Endothelial cell of umbilical vein (primary cell): ENCODE measurements at regions not wholly inside any gene's neighbourhood (a gene's known extent, or its start where the extent isn't known, plus 50 kb on each side); places are given as distances from the start of the nearest gene placed in this dataset.

ENCODE experiments used
- BruUV-seq: library from RNA; stranded (reverse); fragments of 400-500 nt; replicated peaks from 2 replicates; lab custom pipeline; 2021; lab: Mats Ljungman, UMichigan
- CTCF ChIA-PET: fragments of 300-600, 350-600 bp; sonication (Branson Sonifier 250); formaldehyde crosslinking; loops from one replicate; lab custom pipeline; 2021; ENCODE audit warnings: antibody characterized with exemption, inconsistent platforms; lab: Charles Lee
- POLR2A ChIA-PET: fragments of 300-600, 350-600 bp; sonication (Branson Sonifier 250); formaldehyde crosslinking; loops from one replicate; lab custom pipeline; 2021; ENCODE audit warnings: antibody characterized with exemption, inconsistent platforms; lab: Charles Lee
- DNase-seq: peaks from one replicate; pipeline ENCODE4 v3.0.0-alpha.2; 2011; ENCODE audit warnings: low read depth, low spot score
- FAIRE-seq: peaks from 2 replicates; lab custom pipeline; 2011; peaks lifted over from hg19 to GRCh38; lab: Jason Lieb, UNC
- H2AFZ ChIP-seq: 2 replicates; pipeline ENCODE4 v1.6.0; 2012; ENCODE audit warnings: low read depth, low read length, control low read depth, inconsistent platforms
- H3K27ac ChIP-seq: 2 replicates; pipeline ENCODE4 v1.5.1; 2011; ENCODE audit warnings: low read depth, mild to moderate bottlenecking, control low read depth, low read length, moderate library complexity; ENCODE audit not compliant: insufficient read depth
- H3K27me3 ChIP-seq, 2 experiments: 2 replicates each; pipeline versions ENCODE4 v1.6.0 to v1.6.1; 2011; ENCODE audit warnings: low read length in 2 of 2, mixed read lengths in 1 of 2; ENCODE audit not compliant: control insufficient read depth in 2 of 2, insufficient read depth in 2 of 2
- H3K36me3 ChIP-seq, 2 experiments: 2 replicates in 1 of 2; 3 replicates in 1 of 2; pipeline ENCODE4 v1.5.1; 2011; ENCODE audit warnings: low read length in 2 of 2, mild to moderate bottlenecking in 1 of 2, moderate library complexity in 1 of 2; ENCODE audit not compliant: control insufficient read depth in 2 of 2, insufficient read depth in 2 of 2; ENCODE audit errors: extremely low read depth in 1 of 2
- H3K4me1 ChIP-seq: 3 replicates; pipeline ENCODE4 v1.5.1; 2011; ENCODE audit warnings: mild to moderate bottlenecking, low read length; ENCODE audit not compliant: control insufficient read depth, insufficient read depth; ENCODE audit errors: extremely low read depth
- H3K4me2 ChIP-seq: 2 replicates; pipeline ENCODE4 v1.6.1; 2011; ENCODE audit warnings: low read length, control low read depth, mixed read lengths; ENCODE audit not compliant: insufficient read depth
- H3K4me3 ChIP-seq, 3 experiments: fragments of 200-600 bp in 1 of 3; sonication (generic), shearing (Covaris generic) in 1 of 3; replicated peaks in 1 of 3; 2 replicates each; pipeline ENCODE4 v1.5.1; 2011 to 2016; ENCODE audit warnings: control low read depth in 3 of 3, low read length in 3 of 3, mild to moderate bottlenecking in 2 of 3, inconsistent platforms in 1 of 3, low read depth in 1 of 3, moderate library complexity in 1 of 3; ENCODE audit not compliant: insufficient read depth in 1 of 3
- H3K79me2 ChIP-seq: 2 replicates; pipeline ENCODE4 v1.6.0; 2012; ENCODE audit warnings: low read length, inconsistent platforms; ENCODE audit not compliant: control insufficient read depth, insufficient read depth
- H3K9ac ChIP-seq: replicated peaks from 2 replicates; pipeline ENCODE3; 2011; ENCODE audit warnings: low read length, control low read depth; ENCODE audit not compliant: insufficient read depth; ENCODE audit errors: extremely low read depth
- H3K9me1 ChIP-seq: replicated peaks from 3 replicates; pipeline ENCODE4 v1.6.0; 2011; ENCODE audit warnings: mild to moderate bottlenecking, low read length; ENCODE audit not compliant: control insufficient read depth, insufficient read depth; ENCODE audit errors: extremely low read depth
- H3K9me3 ChIP-seq: replicated peaks from 2 replicates; pipeline ENCODE4 v1.5.1; 2012; ENCODE audit warnings: low read length, inconsistent platforms; ENCODE audit not compliant: control insufficient read depth, insufficient read depth
- H4K20me1 ChIP-seq: replicated peaks from 2 replicates; pipeline ENCODE3; 2011; ENCODE audit warnings: mild to moderate bottlenecking, low read length; ENCODE audit not compliant: control insufficient read depth, insufficient read depth; ENCODE audit errors: extremely low read depth
- EZH2 ChIP-seq: IDR thresholded peaks from 2 replicates; pipeline ENCODE4 v1.6.1; 2012; ENCODE audit warnings: borderline replicate concordance, low read depth, mild to moderate bottlenecking, moderate library complexity, low read length, inconsistent platforms; ENCODE audit not compliant: severe bottlenecking
- FOS ChIP-seq: IDR thresholded peaks from 2 replicates; pipeline ENCODE4 v1.6.1; 2011; ENCODE audit warnings: mild to moderate bottlenecking, low read length, moderate library complexity, borderline replicate concordance; ENCODE audit not compliant: insufficient read depth
- GATA2 ChIP-seq: IDR thresholded peaks from 2 replicates; pipeline ENCODE4 v1.7.0; 2011; ENCODE audit warnings: low read depth, mild to moderate bottlenecking, moderate library complexity, mixed read lengths, low read length; ENCODE audit not compliant: insufficient read length, insufficient read depth
- JUN ChIP-seq: IDR thresholded peaks from 2 replicates; pipeline ENCODE4 v1.6.1; 2011; ENCODE audit warnings: borderline replicate concordance, low read depth; ENCODE audit not compliant: insufficient read length, insufficient read depth
- MYC ChIP-seq: IDR thresholded peaks from one replicate; pipeline ENCODE4 v1.6.1; 2011; ENCODE audit warnings: mild to moderate bottlenecking, low read depth, low read length
- POLR2A ChIP-seq: IDR thresholded peaks from 2 replicates; pipeline ENCODE4 v1.6.1; 2012; ENCODE audit warnings: low read depth, mild to moderate bottlenecking, control low read depth, low read length
- POLR2AphosphoS5 ChIP-seq: IDR thresholded peaks from 2 replicates; pipeline ENCODE4 v1.6.1; 2012; ENCODE audit warnings: low read depth, mild to moderate bottlenecking, control low read depth, low read length, moderate library complexity; ENCODE audit not compliant: insufficient read depth
- dilution Hi-C: fragments of 300-500 bp; cut with MboI; formaldehyde crosslinking; loops from one replicate; pipeline ENCODE4 v1.15.0; 2019; ENCODE audit warnings: low sequenced_read_pairs; ENCODE audit not compliant: extremely low pct_ligation_motif_present
- intact Hi-C: fragments of 100-400 bp; cut with micrococcal nuclease; formaldehyde crosslinking; loops from one replicate; pipeline ENCODE4 v1.10.0; 2022
- TF ChIP-seq, protein P1 (sequence below): IDR thresholded peaks from 2 replicates; pipeline ENCODE4 v1.6.1; 2011; ENCODE audit not compliant: insufficient read depth, insufficient read length
- TF ChIP-seq, protein P2 (sequence below), 2 donors: IDR thresholded peaks; 1 replicate in 1 of 2; 2 replicates in 1 of 2; pipeline ENCODE4 v1.5.1; 2011; ENCODE audit warnings: low read length in 2 of 2, mild to moderate bottlenecking in 2 of 2, moderate library complexity in 2 of 2, control low read depth in 1 of 2, inconsistent platforms in 1 of 2, low read depth in 1 of 2; ENCODE audit not compliant: insufficient read depth in 1 of 2; ENCODE audit errors: extremely low read depth in 1 of 2

DNA sequence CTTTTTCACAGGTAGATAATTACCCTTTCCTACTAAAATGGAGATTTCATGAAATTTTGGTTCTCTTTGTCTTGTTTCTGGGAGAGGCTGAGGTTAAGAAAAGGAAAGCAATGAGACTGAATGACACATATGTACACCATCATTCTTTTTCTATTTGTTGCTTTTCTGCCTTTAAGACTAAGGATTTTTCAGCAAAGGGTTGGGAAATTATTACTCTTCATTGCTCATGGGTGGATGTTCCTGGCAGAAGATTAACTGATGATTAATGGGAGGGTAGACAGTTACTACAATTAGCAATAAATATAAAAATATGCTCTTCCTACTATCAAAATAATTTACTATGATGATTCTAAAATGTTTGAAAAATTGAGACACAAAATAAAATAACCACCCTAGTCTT, 316.5 kb upstream of the USP24 start:
- Histone ChIP-seq H3K4me3 (no peak overlapping the region), H3K9me3 (no peaks in the 10 kb centered on the region), H4K20me1 (no peaks in the 10 kb centered on the region), H3K79me2 (no peaks in the 10 kb centered on the region), H3K9ac (no peak overlapping the region), H3K36me3 (no peaks in the 10 kb centered on the region), H3K4me1 (no peaks in the 10 kb centered on the region), H3K27me3 (no peaks in the 10 kb centered on the region), H3K4me2 (no peak overlapping the region), H3K9me1 (no peaks in the 10 kb centered on the region), H3K27ac (no peak overlapping the region), H2AFZ (no peak overlapping the region)
- intact Hi-C loops = no loop called here
- CTCF ChIA-PET = no interaction called here
- no peak for FAIRE-seq
- no peak for TF ChIP-seq FOS
- no peak for TF ChIP-seq POLR2AphosphoS5
- TF ChIP-seq GATA2 = no peak
- TF ChIP-seq, protein P1, sequence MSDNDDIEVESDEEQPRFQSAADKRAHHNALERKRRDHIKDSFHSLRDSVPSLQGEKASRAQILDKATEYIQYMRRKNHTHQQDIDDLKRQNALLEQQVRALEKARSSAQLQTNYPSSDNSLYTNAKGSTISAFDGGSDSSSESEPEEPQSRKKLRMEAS = no peak
- TF ChIP-seq, protein P2, sequence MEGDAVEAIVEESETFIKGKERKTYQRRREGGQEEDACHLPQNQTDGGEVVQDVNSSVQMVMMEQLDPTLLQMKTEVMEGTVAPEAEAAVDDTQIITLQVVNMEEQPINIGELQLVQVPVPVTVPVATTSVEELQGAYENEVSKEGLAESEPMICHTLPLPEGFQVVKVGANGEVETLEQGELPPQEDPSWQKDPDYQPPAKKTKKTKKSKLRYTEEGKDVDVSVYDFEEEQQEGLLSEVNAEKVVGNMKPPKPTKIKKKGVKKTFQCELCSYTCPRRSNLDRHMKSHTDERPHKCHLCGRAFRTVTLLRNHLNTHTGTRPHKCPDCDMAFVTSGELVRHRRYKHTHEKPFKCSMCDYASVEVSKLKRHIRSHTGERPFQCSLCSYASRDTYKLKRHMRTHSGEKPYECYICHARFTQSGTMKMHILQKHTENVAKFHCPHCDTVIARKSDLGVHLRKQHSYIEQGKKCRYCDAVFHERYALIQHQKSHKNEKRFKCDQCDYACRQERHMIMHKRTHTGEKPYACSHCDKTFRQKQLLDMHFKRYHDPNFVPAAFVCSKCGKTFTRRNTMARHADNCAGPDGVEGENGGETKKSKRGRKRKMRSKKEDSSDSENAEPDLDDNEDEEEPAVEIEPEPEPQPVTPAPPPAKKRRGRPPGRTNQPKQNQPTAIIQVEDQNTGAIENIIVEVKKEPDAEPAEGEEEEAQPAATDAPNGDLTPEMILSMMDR (IDR thresholded peaks at IDR 0.05; ENCODE audit: extremely low read depth in 1 of 2, insufficient read depth in 1 of 2, low read depth in 1 of 2, low read length in 2 of 2) = no peak
- no peak for TF ChIP-seq EZH2
- no peak for TF ChIP-seq JUN
- TF ChIP-seq POLR2A = no peak
- no peak for TF ChIP-seq MYC
- dilution Hi-C loops = no loop called here
- DNase-seq = no peak
- no TSS peak for BruUV-seq
- POLR2A ChIA-PET = no interaction called here
